Keratinocyte (primary cell): ENCODE measurements at regions not wholly inside any gene's neighbourhood (a gene's known extent, or its start where the extent isn't known, plus 50 kb on each side); places are given as distances from the start of the nearest gene placed in this dataset.

Source experiments
- EZH2 ChIP-seq: IDR thresholded peaks from one replicate; pipeline ENCODE4 v1.6.1; 2012; ENCODE audit warnings: inconsistent platforms, mild to moderate bottlenecking, low read length, moderate library complexity
- TF ChIP-seq, protein P1 (sequence below), 3 experiments: IDR thresholded peaks in 1 of 3; conservative IDR thresholded peaks in 1 of 3; optimal IDR thresholded peaks in 1 of 3; 2 replicates in 2 of 3; 3 replicates in 1 of 3; pipeline versions ENCODE3 to v1.5.1; 2011; ENCODE audit warnings: low read length in 3 of 3, mild to moderate bottlenecking in 3 of 3, moderate library complexity in 2 of 3, control low read depth in 1 of 3, inconsistent platforms in 1 of 3; ENCODE audit not compliant: insufficient read depth in 2 of 3; ENCODE audit errors: extremely low read depth in 1 of 3

GRCh38 chr22:48736593-48737460 is 1090.8 kb downstream of the BRD1 start:
- TF ChIP-seq, protein P1, sequence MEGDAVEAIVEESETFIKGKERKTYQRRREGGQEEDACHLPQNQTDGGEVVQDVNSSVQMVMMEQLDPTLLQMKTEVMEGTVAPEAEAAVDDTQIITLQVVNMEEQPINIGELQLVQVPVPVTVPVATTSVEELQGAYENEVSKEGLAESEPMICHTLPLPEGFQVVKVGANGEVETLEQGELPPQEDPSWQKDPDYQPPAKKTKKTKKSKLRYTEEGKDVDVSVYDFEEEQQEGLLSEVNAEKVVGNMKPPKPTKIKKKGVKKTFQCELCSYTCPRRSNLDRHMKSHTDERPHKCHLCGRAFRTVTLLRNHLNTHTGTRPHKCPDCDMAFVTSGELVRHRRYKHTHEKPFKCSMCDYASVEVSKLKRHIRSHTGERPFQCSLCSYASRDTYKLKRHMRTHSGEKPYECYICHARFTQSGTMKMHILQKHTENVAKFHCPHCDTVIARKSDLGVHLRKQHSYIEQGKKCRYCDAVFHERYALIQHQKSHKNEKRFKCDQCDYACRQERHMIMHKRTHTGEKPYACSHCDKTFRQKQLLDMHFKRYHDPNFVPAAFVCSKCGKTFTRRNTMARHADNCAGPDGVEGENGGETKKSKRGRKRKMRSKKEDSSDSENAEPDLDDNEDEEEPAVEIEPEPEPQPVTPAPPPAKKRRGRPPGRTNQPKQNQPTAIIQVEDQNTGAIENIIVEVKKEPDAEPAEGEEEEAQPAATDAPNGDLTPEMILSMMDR (optimal IDR thresholded peaks at IDR 0.05 in 1 of 3, IDR thresholded peaks at IDR 0.05 in 1 of 3, conservative IDR thresholded peaks at IDR 0.05 in 1 of 3; ENCODE audit: extremely low read depth in 1 of 3, insufficient read depth in 2 of 3, low read length in 3 of 3) = no peak
- TF ChIP-seq EZH2 = no peak
